ENCODE measurements at regions not wholly inside any gene's neighbourhood (a gene's known extent, or its start where the extent isn't known, plus 50 kb on each side); places are given as distances from the start of the nearest gene placed in this dataset.

DNA sequence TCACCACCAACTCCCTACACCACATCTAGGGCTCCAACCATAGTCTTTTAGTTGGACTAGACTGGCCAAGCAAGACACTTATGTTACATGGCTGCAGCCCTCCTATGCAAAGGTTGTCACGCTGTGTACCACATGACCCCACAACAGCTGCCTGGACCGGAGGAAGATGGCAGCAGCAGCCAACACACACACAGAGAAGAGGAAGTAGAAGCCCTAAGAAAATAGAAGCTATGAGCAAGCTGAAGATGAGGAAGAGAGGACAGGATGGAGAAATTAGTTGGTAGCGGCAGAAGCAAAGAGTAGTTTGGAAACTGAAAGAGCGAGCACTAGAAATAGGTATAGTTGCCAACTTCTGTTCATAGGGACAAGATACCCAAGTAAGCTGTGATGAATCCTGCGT lies 60.8 kb upstream of the RALGPS2 start:
- TF ChIP-seq CTCF (IDR thresholded peaks at IDR 0.05), result no peak
- no peak for TF ChIP-seq EP300 (IDR thresholded peaks at IDR 0.05)
- no peak for TF ChIP-seq MYC (IDR thresholded peaks at IDR 0.05; ENCODE audit: borderline replicate concordance, low read length)
